ENCODE measurements at regions not wholly inside any gene's neighbourhood (a gene's known extent, or its start where the extent isn't known, plus 50 kb on each side); places are given as distances from the start of the nearest gene placed in this dataset.

GRCh38 chr22:47957649-47958048 is 1195.2 kb downstream of the TBC1D22A start:
- TF ChIP-seq CTCF (IDR thresholded peaks at IDR 0.05) (no peak), ZFX (IDR thresholded peaks at IDR 0.05; ENCODE audit: borderline replicate concordance) (no peak)
